Stromal cell of bone marrow (primary cell): ENCODE measurements at regions not wholly inside any gene's neighbourhood (a gene's known extent, or its start where the extent isn't known, plus 50 kb on each side); places are given as distances from the start of the nearest gene placed in this dataset.

Experiments
- DNase-seq: peaks from one replicate; pipeline ENCODE4 v3.0.0-alpha.2; 2012; ENCODE audit warnings: low read depth

- DNase-seq = no peak
These were observed 61.3 kb upstream of the HAAO start for GRCh38 chr2:42853549-42854206.

GRCh38 chr2:42852798-42853197 is 60.4 kb upstream of the HAAO start:
- no peak for DNase-seq

GRCh38 chr2:42851740-42852250 is 59.4 kb upstream of the HAAO start:
- DNase-seq = no peak

- no peak for DNase-seq
These were observed 58.8 kb upstream of the HAAO start for GRCh38 chr2:42851186-42851585.

GRCh38 chr2:42850016-42850805 is 57.8 kb upstream of the HAAO start:
- DNase-seq = no peak

- no peak for DNase-seq
These were observed 56.9 kb upstream of the HAAO start for GRCh38 chr2:42849311-42849710.

GRCh38 chr2:42848726-42849290 is 56.4 kb upstream of the HAAO start:
- no peak for DNase-seq

GRCh38 chr2:42848265-42848664 is 55.9 kb upstream of the HAAO start:
- peak; percentile 47 for DNase-seq

- DNase-seq = no peak
These were observed 55.3 kb upstream of the HAAO start for GRCh38 chr2:42847596-42848151.

- no peak for DNase-seq
These were observed 54.7 kb upstream of the HAAO start for GRCh38 chr2:42846932-42847595.

- no peak for DNase-seq
These were observed 53.6 kb upstream of the HAAO start for GRCh38 chr2:42846026-42846425.

GRCh38 chr2:42844901-42845821 is 52.8 kb upstream of the HAAO start:
- no peak for DNase-seq

- no peak for DNase-seq
These were observed 52.0 kb upstream of the HAAO start for GRCh38 chr2:42844366-42844765.

GRCh38 chr2:42843611-42844010 is 51.2 kb upstream of the HAAO start:
- DNase-seq = no peak

- DNase-seq = no peak
These were observed 50.7 kb upstream of the HAAO start for GRCh38 chr2:42843131-42843530.

- DNase-seq = no peak
These were observed 50.1 kb upstream of the HAAO start for GRCh38 chr2:42842466-42842865.
